HEK293T (cell line): ENCODE measurements at regions not wholly inside any gene's neighbourhood (a gene's known extent, or its start where the extent isn't known, plus 50 kb on each side); places are given as distances from the start of the nearest gene placed in this dataset.
"Not testable (repeated sequence)": the region's sequence is repeated elsewhere in the genome, so short reads cannot be mapped to it uniquely, and the experiment has no call there.

Experiments used
- CTCF ChIA-PET: fragments of 350-600 bp; formaldehyde crosslinking; extraction: SDS; loops from one replicate; lab custom pipeline; 2021; ENCODE audit warnings: antibody characterized with exemption, inconsistent platforms; lab: Yijun Ruan, JAX
- POLR2A ChIA-PET: fragments of 350-600 bp; formaldehyde crosslinking; extraction: SDS; loops from one replicate; lab custom pipeline; 2020; ENCODE audit warnings: antibody characterized with exemption, inconsistent platforms; lab: Yijun Ruan, JAX
- DNase-seq: peaks from one replicate; pipeline ENCODE4 v3.0.0; 2012; ENCODE audit warnings: mixed read lengths; ENCODE audit errors: extremely low spot score
- ARNT ChIP-seq: fragments of 450-650 bp; IDR thresholded peaks from 2 replicates; pipeline ENCODE4 v1.6.1; 2017; ENCODE audit warnings: mild to moderate bottlenecking
- BHLHE40 ChIP-seq: fragments of 450-650 bp; IDR thresholded peaks from 2 replicates; pipeline ENCODE4 v1.6.1; 2016; ENCODE audit warnings: mild to moderate bottlenecking, moderate library complexity, borderline replicate concordance
- CTBP1 ChIP-seq: fragments of 450-650 bp; IDR thresholded peaks from 2 replicates; pipeline ENCODE4 v1.6.1; 2016; ENCODE audit warnings: borderline replicate concordance
- ELF4 ChIP-seq: fragments of 450-650 bp; IDR thresholded peaks from 2 replicates; pipeline ENCODE4 v1.6.1; 2017; ENCODE audit warnings: antibody characterized with exemption
- FOXA1 ChIP-seq: fragments of 450-650 bp; IDR thresholded peaks from 2 replicates; pipeline ENCODE4 v1.6.1; 2016; ENCODE audit warnings: mild to moderate bottlenecking
- FOXK2 ChIP-seq: fragments of 450-650 bp; IDR thresholded peaks from 2 replicates; pipeline ENCODE4 v1.6.1; 2016; ENCODE audit warnings: mild to moderate bottlenecking
- FOXM1 ChIP-seq: fragments of 450-650 bp; IDR thresholded peaks from 2 replicates; pipeline ENCODE4 v1.6.1; 2017; ENCODE audit warnings: mild to moderate bottlenecking, borderline replicate concordance
- HDGF ChIP-seq: fragments of 450-650 bp; IDR thresholded peaks from 2 replicates; pipeline ENCODE4 v1.6.1; 2017; ENCODE audit warnings: antibody characterized with exemption, borderline replicate concordance
- L3MBTL2 ChIP-seq: fragments of 450-650 bp; conservative IDR thresholded peaks from 2 replicates; pipeline ENCODE4 v1.6.1; 2016; ENCODE audit warnings: mild to moderate bottlenecking
- LEF1 ChIP-seq: fragments of 450-650 bp; IDR thresholded peaks from 2 replicates; pipeline ENCODE4 v1.6.1; 2017; ENCODE audit warnings: mild to moderate bottlenecking, borderline replicate concordance
- NFRKB ChIP-seq: fragments of 450-650 bp; IDR thresholded peaks from 2 replicates; pipeline ENCODE4 v1.6.1; 2016; ENCODE audit warnings: mild to moderate bottlenecking, moderate library complexity
- PKNOX1 ChIP-seq: fragments of 450-650 bp; IDR thresholded peaks from 2 replicates; pipeline ENCODE4 v1.6.1; 2016
- SP1 ChIP-seq: fragments of 450-650 bp; IDR thresholded peaks from 2 replicates; pipeline ENCODE4 v1.6.1; 2017
- SUZ12 ChIP-seq: fragments of 450-650 bp; IDR thresholded peaks from 2 replicates; pipeline ENCODE4 v1.6.1; 2016; ENCODE audit warnings: mild to moderate bottlenecking
- TARDBP ChIP-seq: fragments of 450-650 bp; IDR thresholded peaks from 2 replicates; pipeline ENCODE4 v1.6.1; 2016
- ZNF384 ChIP-seq: fragments of 450-650 bp; IDR thresholded peaks from 2 replicates; pipeline ENCODE4 v1.6.1; 2016

- TF ChIP-seq ELF4 (no peak), SUZ12 (no peak), BHLHE40 (no peak)
- ChIA-PET CTCF (no interaction called here), POLR2A (no interaction called here)
- DNase-seq = no peak
Measured at GRCh38 chr5:167414611-167415010, 876.8 kb upstream of the WWC1 start.

- POLR2A ChIA-PET = no interaction called here
Measured at GRCh38 chr5:167415779-167416746, 875.4 kb upstream of the WWC1 start.

GRCh38 chr5:167417662-167418061 is 873.8 kb upstream of the WWC1 start:
- POLR2A ChIA-PET = no interaction called here
- no peak for DNase-seq
- CTCF ChIA-PET = no interaction called here
- TF ChIP-seq TARDBP (no peak), PKNOX1 (no peak), FOXK2 (no peak)

More at GRCh38 chr5:167415779-167416746, 875.4 kb upstream of the WWC1 start:
- CTCF ChIA-PET = no interaction called here
- TF ChIP-seq NFRKB (no peak), TARDBP (no peak), PKNOX1 (no peak), ARNT (no peak), BHLHE40 (no peak), FOXA1 (no peak), HDGF (no peak), L3MBTL2 (no peak), SP1 (no peak), LEF1 (no peak)
- DNase-seq = no peak

DNA sequence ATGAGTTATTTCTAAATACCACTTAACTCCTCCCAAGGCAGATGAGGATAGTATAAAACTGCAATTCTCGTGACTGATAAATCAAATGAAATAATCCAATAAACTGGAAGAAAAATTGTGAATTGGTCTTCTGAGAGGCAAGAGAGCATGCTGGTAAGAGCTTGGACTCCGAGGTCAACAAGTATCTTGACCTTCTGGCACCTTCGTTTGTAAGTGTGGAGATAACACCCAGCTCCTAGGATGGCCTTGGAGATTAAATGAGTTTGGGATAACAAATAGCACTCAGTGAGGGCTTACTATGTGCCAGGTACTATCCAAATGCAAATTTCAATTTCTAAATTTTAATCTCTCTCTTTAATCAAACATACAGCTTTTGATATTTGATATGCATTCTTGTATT is 866.3 kb upstream of the WWC1 start:
- ChIA-PET POLR2A (no interaction called here), CTCF (no interaction called here)
- TF ChIP-seq FOXA1 (no peak), L3MBTL2 (no peak), BHLHE40 (no peak), FOXM1 (no peak), ARNT (no peak), SUZ12 (no peak), LEF1 (no peak), FOXK2 (no peak), HDGF (no peak), ZNF384 (no peak), TARDBP (no peak), CTBP1 (no peak), NFRKB (no peak), ELF4 (no peak), SP1 (no peak), PKNOX1 (no peak)
- DNase-seq = no peak

DNA sequence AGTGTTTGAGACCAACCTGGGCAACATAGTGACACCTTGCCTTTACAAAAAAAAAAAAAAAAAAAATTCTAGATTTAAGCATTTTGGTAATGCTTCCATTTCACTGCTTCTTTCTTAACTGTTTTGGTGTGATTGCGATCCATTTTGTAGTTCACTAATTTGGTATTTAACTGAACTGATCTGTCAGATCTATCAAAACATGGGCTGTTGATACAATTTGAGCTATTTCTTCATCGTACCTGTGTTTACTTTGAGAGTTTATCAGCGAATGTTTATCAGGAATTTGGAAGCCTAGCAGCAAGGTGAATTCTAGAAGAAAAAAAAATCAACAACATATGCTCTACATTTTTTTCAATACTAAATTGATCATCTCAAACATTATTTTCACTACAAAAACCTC is 864.9 kb upstream of the WWC1 start:
- TF ChIP-seq LEF1 (no peak), FOXK2 (no peak), SUZ12 (no peak), CTBP1 (no peak), PKNOX1 (no peak), ELF4 (no peak), L3MBTL2 (no peak), NFRKB (no peak), TARDBP (no peak), FOXA1 (no peak)
- CTCF ChIA-PET = no interaction called here
- DNase-seq = no peak
- POLR2A ChIA-PET = no interaction called here

GRCh38 chr5:167427641-167428040 is 863.8 kb upstream of the WWC1 start:
- DNase-seq, POLR2A ChIA-PET, CTCF ChIA-PET: not testable (repeated sequence)
